WTC11 (cell line): ENCODE measurements at regions not wholly inside any gene's neighbourhood (a gene's known extent, or its start where the extent isn't known, plus 50 kb on each side); places are given as distances from the start of the nearest gene placed in this dataset.

Experiments used
- ATAC-seq: fragments of 200-7000 bp; cut with Tn5 transposase; 2 replicates; pipeline ENCODE4 v1.10.0; 2021; ENCODE audit warnings: mild to moderate bottlenecking, moderate library complexity
- CTCF ChIA-PET: fragments of 300-600 bp; sonication (Branson Sonifier 250); formaldehyde crosslinking; loops from one replicate; lab custom pipeline; 2021; ENCODE audit warnings: antibody characterized with exemption; lab: Charles Lee
- POLR2A ChIA-PET: fragments of 350-600 bp; sonication (Branson Sonifier 250); formaldehyde crosslinking; loops from one replicate; lab custom pipeline; 2021; ENCODE audit warnings: antibody characterized with exemption; lab: Charles Lee
- DNase-seq: peaks from one replicate; pipeline ENCODE4 v3.0.0; 2021; ENCODE audit warnings: low spot score
- H3K27ac Mint-ChIP-seq: 2 replicates; pipeline ENCODE4 v1.8.0; 2021; ENCODE audit warnings: mixed read lengths
- H3K27me3 Mint-ChIP-seq: 2 replicates; pipeline ENCODE4 v1.8.0; 2021; ENCODE audit warnings: low read depth, mild to moderate bottlenecking, moderate library complexity, mixed read lengths
- H3K36me3 Mint-ChIP-seq: 2 replicates; pipeline ENCODE4 v1.8.0; 2021; ENCODE audit warnings: mixed read lengths
- H3K4me1 Mint-ChIP-seq: 2 replicates; pipeline ENCODE4 v1.8.0; 2022; ENCODE audit warnings: mixed read lengths
- H3K4me3 Mint-ChIP-seq: 2 replicates; pipeline ENCODE4 v1.8.0; 2021; ENCODE audit warnings: mild to moderate bottlenecking, moderate library complexity, mixed read lengths
- H3K9me3 Mint-ChIP-seq: 2 replicates; pipeline ENCODE4 v1.8.0; 2021; ENCODE audit warnings: mixed read lengths
- ETV6 ChIP-seq: sonication (generic); formaldehyde crosslinking; IDR thresholded peaks from 2 replicates; pipeline ENCODE4 v1.8.1; 2022; ENCODE audit warnings: mild to moderate bottlenecking, missing genetic modification reagents
- GABPB1 ChIP-seq: sonication (generic); formaldehyde crosslinking; IDR thresholded peaks from 2 replicates; pipeline ENCODE4 v1.8.1; 2023; ENCODE audit warnings: mild to moderate bottlenecking, missing genetic modification reagents
- GRHL2 ChIP-seq: fragments of 250-450 bp; sonication (Bioruptor Pico); IDR thresholded peaks from 2 replicates; pipeline ENCODE4 v1.8.0; 2022; ENCODE audit warnings: mild to moderate bottlenecking, moderate library complexity; ENCODE audit not compliant: insufficient replicate concordance, severe bottlenecking
- GTF2I ChIP-seq: fragments of 250-450 bp; sonication (Bioruptor Pico); conservative IDR thresholded peaks from 2 replicates; pipeline ENCODE4 v1.4.0; 2021; ENCODE audit warnings: mild to moderate bottlenecking
- MYBL2 ChIP-seq: sonication (generic); formaldehyde crosslinking; IDR thresholded peaks from 2 replicates; pipeline ENCODE4 v1.8.1; 2023; ENCODE audit warnings: mild to moderate bottlenecking, moderate library complexity, missing genetic modification reagents
- PRRX2 ChIP-seq: fragments of 250-450 bp; sonication (Bioruptor Pico); IDR thresholded peaks from 2 replicates; pipeline ENCODE4 v1.8.0; 2021; ENCODE audit warnings: mild to moderate bottlenecking
- SP1 ChIP-seq: sonication (generic); formaldehyde crosslinking; conservative IDR thresholded peaks from 2 replicates; pipeline ENCODE4 v1.8.1; 2022; ENCODE audit warnings: missing genetic modification reagents
- TEAD1 ChIP-seq: sonication (generic); formaldehyde crosslinking; IDR thresholded peaks from 2 replicates; pipeline ENCODE4 v1.8.0; 2022; ENCODE audit warnings: mild to moderate bottlenecking, missing genetic modification reagents
- ZNF232 ChIP-seq: sonication (generic); formaldehyde crosslinking; IDR thresholded peaks from 2 replicates; pipeline ENCODE4 v1.8.0; 2022; ENCODE audit warnings: mild to moderate bottlenecking, missing genetic modification reagents
- ZNF263 ChIP-seq: sonication (generic); formaldehyde crosslinking; IDR thresholded peaks from 2 replicates; pipeline ENCODE4 v1.8.1; 2022; ENCODE audit warnings: low read depth, mild to moderate bottlenecking, moderate library complexity, missing genetic modification reagents
- ZNF396 ChIP-seq: fragments of 250-450 bp; sonication (Bioruptor Pico); IDR thresholded peaks from 2 replicates; pipeline ENCODE4 v1.8.0; 2021; ENCODE audit warnings: mild to moderate bottlenecking, moderate library complexity, borderline replicate concordance
- ZNF671 ChIP-seq: fragments of 250-450 bp; sonication (Bioruptor Pico); IDR thresholded peaks from 2 replicates; pipeline ENCODE4 v1.8.0; 2021; ENCODE audit warnings: mild to moderate bottlenecking
- TF ChIP-seq, protein P1 (sequence below): sonication (generic); formaldehyde crosslinking; IDR thresholded peaks from 2 replicates; pipeline ENCODE4 v1.8.1; 2023; ENCODE audit warnings: mild to moderate bottlenecking, moderate library complexity, missing genetic modification reagents
- TF ChIP-seq, protein P2 (sequence below): fragments of 200-600 bp; IDR thresholded peaks from 2 replicates; pipeline ENCODE4 v1.8.0; 2022; ENCODE audit warnings: antibody characterized with exemption
- TF ChIP-seq, protein P3 (sequence below): sonication (generic); formaldehyde crosslinking; IDR thresholded peaks from 2 replicates; pipeline ENCODE4 v1.8.1; 2023; ENCODE audit warnings: mild to moderate bottlenecking, missing genetic modification reagents, moderate library complexity
- TF ChIP-seq, protein P4 (sequence below): fragments of 250-450 bp; sonication (Bioruptor Pico); IDR thresholded peaks from 2 replicates; pipeline ENCODE4 v1.9.0; 2021; ENCODE audit warnings: mild to moderate bottlenecking, borderline replicate concordance
- TF ChIP-seq, protein P5 (sequence below): sonication (generic); formaldehyde crosslinking; IDR thresholded peaks from 2 replicates; pipeline ENCODE4 v1.8.0; 2022; ENCODE audit warnings: mild to moderate bottlenecking, missing genetic modification reagents
- TF ChIP-seq, protein P6 (sequence below): sonication (generic); formaldehyde crosslinking; IDR thresholded peaks from 2 replicates; pipeline ENCODE4 v1.8.1; 2022; ENCODE audit warnings: low read depth, mild to moderate bottlenecking, moderate library complexity, missing genetic modification reagents, borderline replicate concordance
- TF ChIP-seq, protein P7 (sequence below): sonication (generic); formaldehyde crosslinking; IDR thresholded peaks from 2 replicates; pipeline ENCODE4 v1.8.1; 2022; ENCODE audit warnings: missing genetic modification reagents, borderline replicate concordance

DNA sequence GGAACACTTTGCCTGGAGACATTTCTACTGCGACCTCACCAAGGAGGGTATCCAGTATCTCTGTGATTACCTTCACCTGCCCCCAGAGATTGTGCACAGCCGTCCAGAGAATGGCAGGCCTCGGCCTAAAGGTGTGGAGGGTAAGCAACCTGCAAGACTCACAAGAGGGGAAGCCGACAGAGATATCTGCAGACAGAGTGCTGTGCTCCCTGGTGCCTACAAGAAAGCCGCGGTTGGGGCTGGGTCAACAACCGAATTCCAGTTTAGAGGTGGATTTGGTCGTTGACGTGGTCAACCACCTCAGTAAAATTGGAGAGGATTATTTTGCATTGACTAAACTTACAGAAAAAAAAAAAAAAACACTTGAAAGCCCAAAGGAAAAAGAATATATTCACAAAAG, 107.8 kb upstream of the ISL1 start:
- CTCF ChIA-PET = no interaction called here
- peaks cover 44% of the 10 kb centered on the region for H3K4me1 Mint-ChIP-seq
- ATAC-seq = no peak
- no peak for TF ChIP-seq TEAD1 (CRISPR knock-in tag)
- TF ChIP-seq, protein P1, sequence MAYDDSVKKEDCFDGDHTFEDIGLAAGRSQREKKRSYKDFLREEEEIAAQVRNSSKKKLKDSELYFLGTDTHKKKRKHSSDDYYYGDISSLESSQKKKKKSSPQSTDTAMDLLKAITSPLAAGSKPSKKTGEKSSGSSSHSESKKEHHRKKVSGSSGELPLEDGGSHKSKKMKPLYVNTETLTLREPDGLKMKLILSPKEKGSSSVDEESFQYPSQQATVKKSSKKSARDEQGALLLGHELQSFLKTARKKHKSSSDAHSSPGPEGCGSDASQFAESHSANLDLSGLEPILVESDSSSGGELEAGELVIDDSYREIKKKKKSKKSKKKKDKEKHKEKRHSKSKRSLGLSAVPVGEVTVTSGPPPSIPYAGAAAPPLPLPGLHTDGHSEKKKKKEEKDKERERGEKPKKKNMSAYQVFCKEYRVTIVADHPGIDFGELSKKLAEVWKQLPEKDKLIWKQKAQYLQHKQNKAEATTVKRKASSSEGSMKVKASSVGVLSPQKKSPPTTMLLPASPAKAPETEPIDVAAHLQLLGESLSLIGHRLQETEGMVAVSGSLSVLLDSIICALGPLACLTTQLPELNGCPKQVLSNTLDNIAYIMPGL = no peak
- TF ChIP-seq, all 79 proteins: peak for 0
- DNase-seq = no peak
- Mint-ChIP-seq H3K9me3 (peaks cover 5% of the 10 kb centered on the region), H3K27me3 (peaks cover 3% of the 10 kb centered on the region; the same call in 1 of the 2 replicates), H3K4me3 (no peak overlapping the region), H3K27ac (no peak overlapping the region), H3K36me3 (no peaks in the 10 kb centered on the region)
- POLR2A ChIA-PET = no interaction called here

DNA sequence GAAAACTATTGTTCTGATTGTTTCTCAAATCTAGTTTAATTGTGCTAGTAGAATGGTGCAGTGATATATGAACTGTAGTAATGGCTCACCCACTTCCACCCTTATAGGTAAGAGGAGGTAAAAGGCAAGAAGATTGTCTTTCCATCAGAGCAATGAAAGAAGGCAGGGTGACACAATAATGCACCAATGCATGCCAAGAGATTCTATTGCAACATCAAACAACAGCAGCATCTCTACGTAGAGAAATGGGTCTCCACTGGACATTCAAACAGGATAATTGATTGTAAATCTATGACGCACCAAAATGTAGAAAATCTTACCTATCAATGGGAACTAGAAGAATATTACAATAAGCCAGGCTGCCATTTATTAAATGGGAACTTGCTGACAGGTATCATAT, 107.0 kb upstream of the ISL1 start:
- H3K4me3 Mint-ChIP-seq = no peak overlapping the region
- CTCF ChIA-PET = no interaction called here

DNA sequence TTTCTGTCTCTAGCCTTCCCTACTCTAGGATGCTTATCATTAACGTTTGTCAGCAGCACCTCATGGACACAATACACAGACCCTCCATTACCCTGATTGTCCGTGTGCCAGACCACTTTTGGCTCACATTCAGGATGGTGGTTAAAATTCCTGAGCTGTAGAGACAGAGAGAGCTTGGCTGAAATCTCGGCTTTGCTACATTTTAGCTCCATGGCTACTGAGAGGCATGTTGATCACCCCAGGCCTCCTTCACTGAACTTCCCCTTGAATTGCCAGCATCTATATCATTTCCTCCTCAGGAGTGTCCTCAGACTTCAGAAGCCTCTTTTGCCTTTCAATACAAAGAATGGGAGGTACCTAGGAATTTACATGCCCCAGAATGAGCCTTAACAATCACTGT, 104.7 kb upstream of the ISL1 start:
- Mint-ChIP-seq H3K4me1 (peaks cover 41% of the 10 kb centered on the region), H3K27me3 (peaks cover 3% of the 10 kb centered on the region; the same call in 1 of the 2 replicates), H3K27ac (peak overlapping the region; percentile 94), H3K9me3 (peaks cover 5% of the 10 kb centered on the region), H3K4me3 (peak overlapping the region; percentile 40), H3K36me3 (no peaks in the 10 kb centered on the region)
- ChIA-PET CTCF (no interaction called here), POLR2A (no interaction called here)
- ATAC-seq (peak; percentile 91), DNase-seq (no peak)
- TF ChIP-seq ETV6 (CRISPR knock-in tag) = no peak
- TF ChIP-seq, protein P2, sequence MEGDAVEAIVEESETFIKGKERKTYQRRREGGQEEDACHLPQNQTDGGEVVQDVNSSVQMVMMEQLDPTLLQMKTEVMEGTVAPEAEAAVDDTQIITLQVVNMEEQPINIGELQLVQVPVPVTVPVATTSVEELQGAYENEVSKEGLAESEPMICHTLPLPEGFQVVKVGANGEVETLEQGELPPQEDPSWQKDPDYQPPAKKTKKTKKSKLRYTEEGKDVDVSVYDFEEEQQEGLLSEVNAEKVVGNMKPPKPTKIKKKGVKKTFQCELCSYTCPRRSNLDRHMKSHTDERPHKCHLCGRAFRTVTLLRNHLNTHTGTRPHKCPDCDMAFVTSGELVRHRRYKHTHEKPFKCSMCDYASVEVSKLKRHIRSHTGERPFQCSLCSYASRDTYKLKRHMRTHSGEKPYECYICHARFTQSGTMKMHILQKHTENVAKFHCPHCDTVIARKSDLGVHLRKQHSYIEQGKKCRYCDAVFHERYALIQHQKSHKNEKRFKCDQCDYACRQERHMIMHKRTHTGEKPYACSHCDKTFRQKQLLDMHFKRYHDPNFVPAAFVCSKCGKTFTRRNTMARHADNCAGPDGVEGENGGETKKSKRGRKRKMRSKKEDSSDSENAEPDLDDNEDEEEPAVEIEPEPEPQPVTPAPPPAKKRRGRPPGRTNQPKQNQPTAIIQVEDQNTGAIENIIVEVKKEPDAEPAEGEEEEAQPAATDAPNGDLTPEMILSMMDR = no peak
- TF ChIP-seq, protein P3, sequence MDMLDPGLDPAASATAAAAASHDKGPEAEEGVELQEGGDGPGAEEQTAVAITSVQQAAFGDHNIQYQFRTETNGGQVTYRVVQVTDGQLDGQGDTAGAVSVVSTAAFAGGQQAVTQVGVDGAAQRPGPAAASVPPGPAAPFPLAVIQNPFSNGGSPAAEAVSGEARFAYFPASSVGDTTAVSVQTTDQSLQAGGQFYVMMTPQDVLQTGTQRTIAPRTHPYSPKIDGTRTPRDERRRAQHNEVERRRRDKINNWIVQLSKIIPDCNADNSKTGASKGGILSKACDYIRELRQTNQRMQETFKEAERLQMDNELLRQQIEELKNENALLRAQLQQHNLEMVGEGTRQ (CRISPR knock-in tag) = no peak
- TF ChIP-seq, protein P4, sequence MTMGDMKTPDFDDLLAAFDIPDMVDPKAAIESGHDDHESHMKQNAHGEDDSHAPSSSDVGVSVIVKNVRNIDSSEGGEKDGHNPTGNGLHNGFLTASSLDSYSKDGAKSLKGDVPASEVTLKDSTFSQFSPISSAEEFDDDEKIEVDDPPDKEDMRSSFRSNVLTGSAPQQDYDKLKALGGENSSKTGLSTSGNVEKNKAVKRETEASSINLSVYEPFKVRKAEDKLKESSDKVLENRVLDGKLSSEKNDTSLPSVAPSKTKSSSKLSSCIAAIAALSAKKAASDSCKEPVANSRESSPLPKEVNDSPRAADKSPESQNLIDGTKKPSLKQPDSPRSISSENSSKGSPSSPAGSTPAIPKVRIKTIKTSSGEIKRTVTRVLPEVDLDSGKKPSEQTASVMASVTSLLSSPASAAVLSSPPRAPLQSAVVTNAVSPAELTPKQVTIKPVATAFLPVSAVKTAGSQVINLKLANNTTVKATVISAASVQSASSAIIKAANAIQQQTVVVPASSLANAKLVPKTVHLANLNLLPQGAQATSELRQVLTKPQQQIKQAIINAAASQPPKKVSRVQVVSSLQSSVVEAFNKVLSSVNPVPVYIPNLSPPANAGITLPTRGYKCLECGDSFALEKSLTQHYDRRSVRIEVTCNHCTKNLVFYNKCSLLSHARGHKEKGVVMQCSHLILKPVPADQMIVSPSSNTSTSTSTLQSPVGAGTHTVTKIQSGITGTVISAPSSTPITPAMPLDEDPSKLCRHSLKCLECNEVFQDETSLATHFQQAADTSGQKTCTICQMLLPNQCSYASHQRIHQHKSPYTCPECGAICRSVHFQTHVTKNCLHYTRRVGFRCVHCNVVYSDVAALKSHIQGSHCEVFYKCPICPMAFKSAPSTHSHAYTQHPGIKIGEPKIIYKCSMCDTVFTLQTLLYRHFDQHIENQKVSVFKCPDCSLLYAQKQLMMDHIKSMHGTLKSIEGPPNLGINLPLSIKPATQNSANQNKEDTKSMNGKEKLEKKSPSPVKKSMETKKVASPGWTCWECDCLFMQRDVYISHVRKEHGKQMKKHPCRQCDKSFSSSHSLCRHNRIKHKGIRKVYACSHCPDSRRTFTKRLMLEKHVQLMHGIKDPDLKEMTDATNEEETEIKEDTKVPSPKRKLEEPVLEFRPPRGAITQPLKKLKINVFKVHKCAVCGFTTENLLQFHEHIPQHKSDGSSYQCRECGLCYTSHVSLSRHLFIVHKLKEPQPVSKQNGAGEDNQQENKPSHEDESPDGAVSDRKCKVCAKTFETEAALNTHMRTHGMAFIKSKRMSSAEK (CRISPR knock-in tag) = no peak
- TF ChIP-seq ZNF671 (CRISPR knock-in tag) = no peak
- no peak for TF ChIP-seq SP1 (CRISPR knock-in tag)
- TF ChIP-seq, protein P5, sequence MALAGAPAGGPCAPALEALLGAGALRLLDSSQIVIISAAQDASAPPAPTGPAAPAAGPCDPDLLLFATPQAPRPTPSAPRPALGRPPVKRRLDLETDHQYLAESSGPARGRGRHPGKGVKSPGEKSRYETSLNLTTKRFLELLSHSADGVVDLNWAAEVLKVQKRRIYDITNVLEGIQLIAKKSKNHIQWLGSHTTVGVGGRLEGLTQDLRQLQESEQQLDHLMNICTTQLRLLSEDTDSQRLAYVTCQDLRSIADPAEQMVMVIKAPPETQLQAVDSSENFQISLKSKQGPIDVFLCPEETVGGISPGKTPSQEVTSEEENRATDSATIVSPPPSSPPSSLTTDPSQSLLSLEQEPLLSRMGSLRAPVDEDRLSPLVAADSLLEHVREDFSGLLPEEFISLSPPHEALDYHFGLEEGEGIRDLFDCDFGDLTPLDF (CRISPR knock-in tag) = no peak
- TF ChIP-seq, protein P6, sequence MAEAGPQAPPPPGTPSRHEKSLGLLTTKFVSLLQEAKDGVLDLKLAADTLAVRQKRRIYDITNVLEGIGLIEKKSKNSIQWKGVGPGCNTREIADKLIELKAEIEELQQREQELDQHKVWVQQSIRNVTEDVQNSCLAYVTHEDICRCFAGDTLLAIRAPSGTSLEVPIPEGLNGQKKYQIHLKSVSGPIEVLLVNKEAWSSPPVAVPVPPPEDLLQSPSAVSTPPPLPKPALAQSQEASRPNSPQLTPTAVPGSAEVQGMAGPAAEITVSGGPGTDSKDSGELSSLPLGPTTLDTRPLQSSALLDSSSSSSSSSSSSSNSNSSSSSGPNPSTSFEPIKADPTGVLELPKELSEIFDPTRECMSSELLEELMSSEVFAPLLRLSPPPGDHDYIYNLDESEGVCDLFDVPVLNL (CRISPR knock-in tag) = no peak
- TF ChIP-seq GRHL2 (CRISPR knock-in tag) = no peak
- no peak for TF ChIP-seq MYBL2 (CRISPR knock-in tag)
- no peak for TF ChIP-seq PRRX2
- no peak for TF ChIP-seq GABPB1
- no peak for TF ChIP-seq ZNF263 (CRISPR knock-in tag)
- no peak for TF ChIP-seq ZNF232 (CRISPR knock-in tag)
- TF ChIP-seq ZNF396 (CRISPR knock-in tag) = no peak
- TF ChIP-seq GTF2I = no peak

More for the DNA sequence above, 107.0 kb upstream of the ISL1 start:
- ATAC-seq (no peak), DNase-seq (no peak)
- H3K27me3 Mint-ChIP-seq = peaks cover 3% of the 10 kb centered on the region; the same call in 1 of the 2 replicates
- H3K4me1 Mint-ChIP-seq = peaks cover 40% of the 10 kb centered on the region
- POLR2A ChIA-PET = no interaction called here
- H3K9me3 Mint-ChIP-seq = peaks cover 5% of the 10 kb centered on the region
- TF ChIP-seq, protein P7, sequence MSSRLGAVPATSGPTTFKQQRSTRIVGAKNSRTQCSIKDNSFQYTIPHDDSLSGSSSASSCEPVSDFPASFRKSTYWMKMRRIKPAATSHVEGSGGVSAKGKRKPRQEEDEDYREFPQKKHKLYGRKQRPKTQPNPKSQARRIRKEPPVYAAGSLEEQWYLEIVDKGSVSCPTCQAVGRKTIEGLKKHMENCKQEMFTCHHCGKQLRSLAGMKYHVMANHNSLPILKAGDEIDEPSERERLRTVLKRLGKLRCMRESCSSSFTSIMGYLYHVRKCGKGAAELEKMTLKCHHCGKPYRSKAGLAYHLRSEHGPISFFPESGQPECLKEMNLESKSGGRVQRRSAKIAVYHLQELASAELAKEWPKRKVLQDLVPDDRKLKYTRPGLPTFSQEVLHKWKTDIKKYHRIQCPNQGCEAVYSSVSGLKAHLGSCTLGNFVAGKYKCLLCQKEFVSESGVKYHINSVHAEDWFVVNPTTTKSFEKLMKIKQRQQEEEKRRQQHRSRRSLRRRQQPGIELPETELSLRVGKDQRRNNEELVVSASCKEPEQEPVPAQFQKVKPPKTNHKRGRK = no peak
- H3K27ac Mint-ChIP-seq = no peak overlapping the region
- H3K36me3 Mint-ChIP-seq = no peaks in the 10 kb centered on the region
